22Rv1 (cell line): ENCODE measurements at regions not wholly inside any gene's neighbourhood (a gene's known extent, or its start where the extent isn't known, plus 50 kb on each side); places are given as distances from the start of the nearest gene placed in this dataset.

Source experiments
- H3K27ac ChIP-seq: fragments of 450-650 bp; 2 replicates; pipeline ENCODE4 v1.5.1; 2017
- ZFX ChIP-seq: fragments of 450-650 bp; IDR thresholded peaks from 2 replicates; pipeline ENCODE4 v1.6.1; 2017; ENCODE audit warnings: antibody characterized with exemption, borderline replicate concordance
- TF ChIP-seq, protein P1 (sequence below): fragments of 450-650 bp; IDR thresholded peaks from 2 replicates; pipeline ENCODE4 v1.5.1; 2017; ENCODE audit warnings: mild to moderate bottlenecking

- H3K27ac ChIP-seq = no peak overlapping the region
- TF ChIP-seq, protein P1, sequence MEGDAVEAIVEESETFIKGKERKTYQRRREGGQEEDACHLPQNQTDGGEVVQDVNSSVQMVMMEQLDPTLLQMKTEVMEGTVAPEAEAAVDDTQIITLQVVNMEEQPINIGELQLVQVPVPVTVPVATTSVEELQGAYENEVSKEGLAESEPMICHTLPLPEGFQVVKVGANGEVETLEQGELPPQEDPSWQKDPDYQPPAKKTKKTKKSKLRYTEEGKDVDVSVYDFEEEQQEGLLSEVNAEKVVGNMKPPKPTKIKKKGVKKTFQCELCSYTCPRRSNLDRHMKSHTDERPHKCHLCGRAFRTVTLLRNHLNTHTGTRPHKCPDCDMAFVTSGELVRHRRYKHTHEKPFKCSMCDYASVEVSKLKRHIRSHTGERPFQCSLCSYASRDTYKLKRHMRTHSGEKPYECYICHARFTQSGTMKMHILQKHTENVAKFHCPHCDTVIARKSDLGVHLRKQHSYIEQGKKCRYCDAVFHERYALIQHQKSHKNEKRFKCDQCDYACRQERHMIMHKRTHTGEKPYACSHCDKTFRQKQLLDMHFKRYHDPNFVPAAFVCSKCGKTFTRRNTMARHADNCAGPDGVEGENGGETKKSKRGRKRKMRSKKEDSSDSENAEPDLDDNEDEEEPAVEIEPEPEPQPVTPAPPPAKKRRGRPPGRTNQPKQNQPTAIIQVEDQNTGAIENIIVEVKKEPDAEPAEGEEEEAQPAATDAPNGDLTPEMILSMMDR = no peak
- TF ChIP-seq ZFX = no peak
Measured at GRCh38 chr10:131746241-131746711, 154.5 kb upstream of the PPP2R2D start.

DNA sequence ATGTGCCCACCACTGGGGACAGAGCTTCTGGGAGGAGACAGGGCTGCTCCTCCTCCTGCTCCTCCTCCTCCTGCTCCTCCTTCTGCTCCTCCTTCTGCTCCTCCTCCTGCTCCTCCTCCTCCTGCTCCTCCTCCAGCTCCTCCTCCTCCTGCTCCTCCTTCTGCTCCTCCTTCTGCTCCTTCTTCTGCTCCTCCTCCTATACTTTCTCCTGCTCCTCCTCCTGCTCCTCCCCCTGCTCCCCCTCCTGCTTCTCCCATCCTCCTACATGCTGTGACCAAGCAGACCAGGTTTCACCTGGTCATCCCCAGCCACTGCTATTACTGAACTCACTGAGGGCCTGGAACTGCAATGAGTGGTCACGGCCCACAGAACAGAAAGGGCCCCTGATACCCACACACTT lies 154.0 kb upstream of the PPP2R2D start:
- H3K27ac ChIP-seq = no peak overlapping the region
- no peak for TF ChIP-seq ZFX

DNA sequence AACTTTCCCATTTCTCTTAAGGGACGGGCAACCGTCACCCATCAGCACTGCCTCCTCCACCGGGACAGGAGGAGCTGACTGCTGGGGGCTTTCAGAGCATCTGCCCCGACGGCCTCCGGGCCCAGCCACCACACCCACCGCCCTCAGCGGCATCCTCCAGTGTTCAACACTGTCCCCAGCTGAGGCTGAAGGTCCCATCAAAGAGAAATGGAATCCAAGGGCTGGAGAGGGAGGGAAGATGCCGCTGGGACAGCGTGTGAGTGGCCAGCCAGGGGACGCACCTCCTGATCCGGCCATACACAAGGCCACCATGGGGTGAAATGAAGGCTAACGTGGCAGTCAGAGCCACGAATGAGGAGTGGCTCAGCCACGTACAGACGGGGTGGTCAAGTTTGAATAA lies 153.6 kb upstream of the PPP2R2D start:
- H3K27ac ChIP-seq = no peak overlapping the region
- no peak for TF ChIP-seq ZFX
- TF ChIP-seq, protein P1 = no peak

DNA sequence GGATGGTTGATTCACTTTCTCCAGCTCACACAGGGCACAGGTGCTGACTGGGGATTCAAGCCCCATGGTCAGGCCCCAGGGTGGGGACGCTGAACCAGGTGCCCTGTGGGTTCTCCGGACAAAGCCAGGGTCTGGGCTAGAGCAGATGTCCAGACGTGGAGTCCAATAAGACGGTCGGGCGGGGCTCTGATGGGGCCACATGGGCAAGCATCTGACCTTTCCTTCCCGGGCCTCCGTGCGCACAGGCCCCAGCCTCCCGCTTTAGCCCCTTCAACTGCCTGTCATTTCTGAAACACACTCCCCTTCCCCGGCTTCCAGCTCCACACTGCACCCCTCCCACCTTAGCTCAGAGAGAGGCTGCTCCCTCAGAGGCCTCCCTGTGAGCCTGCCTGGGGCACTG lies 153.0 kb upstream of the PPP2R2D start:
- no peak for TF ChIP-seq ZFX
- TF ChIP-seq, protein P1 = no peak
- H3K27ac ChIP-seq = no peak overlapping the region

GRCh38 chr10:131748191-131748590 lies 152.6 kb upstream of the PPP2R2D start:
- H3K27ac ChIP-seq = no peak overlapping the region
- TF ChIP-seq, protein P1 = no peak
- TF ChIP-seq ZFX = no peak

DNA sequence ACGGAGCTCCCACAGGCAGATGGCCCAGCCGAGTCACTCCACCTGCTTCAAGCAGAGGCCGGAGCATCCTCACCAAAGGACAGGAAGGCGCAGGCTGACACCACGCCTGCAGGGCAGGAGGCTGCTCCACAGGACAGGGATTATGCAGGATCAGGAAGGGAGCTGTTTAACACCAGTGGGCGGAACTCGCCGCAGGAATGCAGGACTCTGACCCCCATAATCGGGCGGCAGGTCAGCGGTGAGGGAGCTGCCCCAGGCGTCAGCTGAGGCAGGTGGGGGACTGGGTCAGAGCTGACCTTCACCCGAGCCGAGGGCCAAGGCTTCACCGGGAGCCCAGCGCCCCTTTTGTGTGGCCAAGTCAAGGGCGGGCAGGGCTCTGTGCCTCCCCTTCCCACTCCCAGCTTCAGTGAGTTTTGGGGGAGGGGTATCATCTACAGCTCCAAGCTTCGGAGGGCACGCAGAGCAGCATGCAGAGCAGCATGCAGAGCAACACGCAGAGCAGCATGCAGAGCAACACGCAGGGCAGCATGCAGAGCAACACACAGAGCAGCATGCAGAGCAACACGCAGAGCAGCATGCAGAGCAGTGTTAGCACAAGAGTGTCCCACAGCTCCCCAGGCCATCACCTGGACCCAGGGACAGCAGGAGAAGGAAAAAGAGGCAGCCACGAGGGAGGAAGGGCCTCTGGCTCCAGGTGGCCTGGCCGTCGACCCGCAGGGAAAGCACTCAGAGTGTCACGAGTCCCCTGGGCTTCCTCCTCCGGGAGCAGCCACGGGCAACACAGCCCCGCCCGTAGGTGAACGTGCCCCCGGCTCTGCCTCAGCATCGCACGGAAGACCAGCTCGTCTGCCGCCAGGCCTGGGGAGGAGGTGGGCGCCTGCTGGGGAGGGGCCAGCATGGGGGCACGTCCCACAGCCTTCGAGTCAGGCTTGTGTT lies 151.7 kb upstream of the PPP2R2D start:
- no peak for TF ChIP-seq ZFX
- TF ChIP-seq, protein P1 = no peak
- H3K27ac ChIP-seq = no peak overlapping the region

DNA sequence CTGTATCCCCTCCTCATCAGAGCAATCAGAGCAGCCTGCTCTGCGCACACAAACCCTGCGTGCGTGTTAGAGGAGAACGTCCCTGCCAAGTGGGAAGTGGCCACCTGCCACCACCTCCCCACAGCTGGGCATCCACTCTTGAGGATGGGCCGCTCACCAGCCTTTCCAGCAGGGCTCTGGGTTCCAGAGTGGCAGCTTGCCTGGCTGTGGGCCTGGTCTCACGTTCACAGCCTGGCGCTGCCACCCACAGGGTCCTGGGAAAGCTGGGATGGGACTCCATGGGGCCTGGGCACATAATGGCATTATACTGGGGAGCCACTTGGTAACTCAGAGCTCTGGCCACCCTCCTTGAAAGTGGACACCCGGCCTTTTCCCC lies 151.1 kb upstream of the PPP2R2D start:
- TF ChIP-seq ZFX = no peak
- TF ChIP-seq, protein P1 = no peak
- no peak overlapping the region for H3K27ac ChIP-seq
